MCF 10A (cell line): ENCODE measurements at regions not wholly inside any gene's neighbourhood (a gene's known extent, or its start where the extent isn't known, plus 50 kb on each side); places are given as distances from the start of the nearest gene placed in this dataset.

Experiments used
- BruUV-seq: library from RNA; stranded (reverse); fragments of 400-500 nt; replicated peaks from 2 replicates; lab custom pipeline; 2021; lab: Mats Ljungman, UMichigan
- CTCF ChIA-PET: fragments of 300-600 bp; sonication (Branson Sonifier 250); formaldehyde crosslinking; extraction: SDS; loops from one replicate; lab custom pipeline; 2021; ENCODE audit warnings: antibody characterized with exemption, inconsistent platforms; lab: Yijun Ruan, JAX
- POLR2A ChIA-PET: fragments of 300-600, 350-650 bp; sonication (Branson Sonifier 250); formaldehyde crosslinking; extraction: SDS; loops from one replicate; lab custom pipeline; 2020; ENCODE audit warnings: antibody characterized with exemption, inconsistent platforms; lab: Yijun Ruan, JAX
- DNase-seq: peaks from one replicate; pipeline ENCODE4 v3.0.0-alpha.2; 2018; ENCODE audit not compliant: unreplicated experiment
- H3K27ac Mint-ChIP-seq: one replicate; pipeline ENCODE4 v1.8.0; 2022; ENCODE audit warnings: mild to moderate bottlenecking, low read depth, mixed read lengths; ENCODE audit not compliant: unreplicated experiment
- H3K27me3 Mint-ChIP-seq: one replicate; pipeline ENCODE4 v1.8.0; 2022; ENCODE audit warnings: mixed read lengths; ENCODE audit not compliant: insufficient read depth, unreplicated experiment
- H3K36me3 Mint-ChIP-seq: one replicate; pipeline ENCODE4 v1.8.0; 2022; ENCODE audit warnings: mild to moderate bottlenecking, moderate library complexity, mixed read lengths; ENCODE audit not compliant: insufficient read depth, unreplicated experiment
- H3K4me1 Mint-ChIP-seq: one replicate; pipeline ENCODE4 v1.8.0; 2022; ENCODE audit warnings: mixed read lengths; ENCODE audit not compliant: insufficient read depth, unreplicated experiment
- H3K4me3 Mint-ChIP-seq: one replicate; pipeline ENCODE4 v1.8.0; 2022; ENCODE audit warnings: mild to moderate bottlenecking, moderate library complexity, mixed read lengths; ENCODE audit not compliant: unreplicated experiment
- H3K9me3 Mint-ChIP-seq: one replicate; pipeline ENCODE4 v1.8.0; 2022; ENCODE audit warnings: mixed read lengths; ENCODE audit not compliant: unreplicated experiment
- intact Hi-C: fragments of 100-400 bp; cut with micrococcal nuclease; formaldehyde crosslinking; loops from 2 replicates; pipeline ENCODE4 v1.14.1; 2022
- TF ChIP-seq, protein P1 (sequence below): fragments of 200-600 bp; IDR thresholded peaks from one replicate; pipeline ENCODE4 v1.8.0; 2022; ENCODE audit warnings: antibody characterized with exemption, mild to moderate bottlenecking; ENCODE audit not compliant: unreplicated experiment

DNA sequence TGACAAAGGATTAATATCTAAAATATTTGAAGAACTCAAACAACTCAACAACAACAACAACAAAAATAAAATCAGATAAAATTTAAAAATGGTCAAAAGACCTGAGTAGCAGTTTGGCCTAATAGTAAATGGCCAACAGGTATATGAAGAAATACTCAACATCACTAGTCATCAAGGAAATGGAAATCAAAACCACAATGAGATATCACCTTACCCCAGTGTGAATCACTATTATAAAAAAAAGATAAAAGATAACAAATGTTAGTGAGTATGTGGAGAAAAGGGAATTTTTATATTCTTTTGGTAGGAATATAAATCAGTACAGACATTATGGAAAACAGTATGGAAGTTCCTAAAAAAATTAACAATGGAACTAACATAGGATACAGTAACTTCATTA is 247.9 kb upstream of the TRPC7 start:
- H3K9me3 Mint-ChIP-seq = no peaks in the 10 kb centered on the region
- no peak for DNase-seq
- no TSS peak for BruUV-seq
- no peaks in the 10 kb centered on the region for H3K36me3 Mint-ChIP-seq
- no peak overlapping the region for H3K4me3 Mint-ChIP-seq
- intact Hi-C loops = no loop called here
- POLR2A ChIA-PET = no interaction called here
- no peak overlapping the region for H3K27ac Mint-ChIP-seq
- CTCF ChIA-PET = no interaction called here
- H3K4me1 Mint-ChIP-seq = no peaks in the 10 kb centered on the region
- peaks cover 17% of the 10 kb centered on the region for H3K27me3 Mint-ChIP-seq
- TF ChIP-seq, protein P1, sequence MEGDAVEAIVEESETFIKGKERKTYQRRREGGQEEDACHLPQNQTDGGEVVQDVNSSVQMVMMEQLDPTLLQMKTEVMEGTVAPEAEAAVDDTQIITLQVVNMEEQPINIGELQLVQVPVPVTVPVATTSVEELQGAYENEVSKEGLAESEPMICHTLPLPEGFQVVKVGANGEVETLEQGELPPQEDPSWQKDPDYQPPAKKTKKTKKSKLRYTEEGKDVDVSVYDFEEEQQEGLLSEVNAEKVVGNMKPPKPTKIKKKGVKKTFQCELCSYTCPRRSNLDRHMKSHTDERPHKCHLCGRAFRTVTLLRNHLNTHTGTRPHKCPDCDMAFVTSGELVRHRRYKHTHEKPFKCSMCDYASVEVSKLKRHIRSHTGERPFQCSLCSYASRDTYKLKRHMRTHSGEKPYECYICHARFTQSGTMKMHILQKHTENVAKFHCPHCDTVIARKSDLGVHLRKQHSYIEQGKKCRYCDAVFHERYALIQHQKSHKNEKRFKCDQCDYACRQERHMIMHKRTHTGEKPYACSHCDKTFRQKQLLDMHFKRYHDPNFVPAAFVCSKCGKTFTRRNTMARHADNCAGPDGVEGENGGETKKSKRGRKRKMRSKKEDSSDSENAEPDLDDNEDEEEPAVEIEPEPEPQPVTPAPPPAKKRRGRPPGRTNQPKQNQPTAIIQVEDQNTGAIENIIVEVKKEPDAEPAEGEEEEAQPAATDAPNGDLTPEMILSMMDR = no peak

DNA sequence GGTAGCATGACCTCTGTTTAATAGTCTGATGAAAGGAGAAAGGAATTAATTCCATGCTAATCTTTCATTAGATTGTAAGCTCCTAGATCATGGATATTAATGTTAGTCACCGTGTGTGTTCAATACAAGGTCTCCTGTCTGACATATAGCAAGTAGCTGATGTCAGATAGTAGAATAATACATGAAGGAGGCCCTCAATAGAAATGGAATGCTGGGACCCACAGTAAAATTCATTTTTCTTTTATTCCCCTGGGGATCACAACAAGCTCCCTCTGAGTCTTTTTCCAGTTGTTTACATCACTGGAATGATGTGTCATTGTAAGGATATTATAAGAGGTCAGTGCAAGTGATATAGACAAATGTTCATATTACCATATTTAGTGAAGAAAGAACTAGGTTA is 240.3 kb upstream of the TRPC7 start:
- H3K4me1 Mint-ChIP-seq = no peaks in the 10 kb centered on the region
- no peak overlapping the region for H3K4me3 Mint-ChIP-seq
- no peak for DNase-seq
- no TSS peak for BruUV-seq
- TF ChIP-seq, protein P1 = no peak
- peaks cover 10% of the 10 kb centered on the region for H3K27me3 Mint-ChIP-seq
- peaks cover 9% of the 10 kb centered on the region for H3K9me3 Mint-ChIP-seq
- intact Hi-C loops = no loop called here
- H3K36me3 Mint-ChIP-seq = no peaks in the 10 kb centered on the region
- no peak overlapping the region for H3K27ac Mint-ChIP-seq
- ChIA-PET POLR2A (no interaction called here), CTCF (no interaction called here)

DNA sequence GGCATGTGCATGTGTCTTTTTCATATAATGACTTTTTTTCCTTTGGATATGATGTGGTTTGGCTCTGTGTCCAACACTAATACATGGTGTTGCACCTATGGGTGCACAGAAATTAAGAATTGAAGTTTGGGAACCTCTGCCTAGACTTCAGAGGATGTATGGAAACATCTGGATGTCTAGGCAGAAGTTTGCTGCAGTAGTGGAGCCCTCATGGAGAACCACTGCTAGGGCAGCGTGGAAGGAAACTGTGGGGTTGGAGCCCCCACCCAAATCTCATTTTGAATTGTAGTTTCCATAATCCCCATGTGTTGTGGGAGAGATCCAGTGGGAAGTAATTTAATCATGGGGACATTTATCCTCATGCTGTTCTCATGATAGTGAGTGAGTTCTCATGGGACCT is 235.0 kb upstream of the TRPC7 start:
- peaks cover 25% of the 10 kb centered on the region for H3K27me3 Mint-ChIP-seq
- ChIA-PET CTCF (no interaction called here), POLR2A (no interaction called here)
- H3K9me3 Mint-ChIP-seq = peaks cover 12% of the 10 kb centered on the region
- TF ChIP-seq, protein P1 = no peak
- intact Hi-C loops = no loop called here
- H3K36me3 Mint-ChIP-seq = no peaks in the 10 kb centered on the region
- BruUV-seq = no TSS peak
- no peak for DNase-seq
- no peak overlapping the region for H3K4me3 Mint-ChIP-seq
- no peak overlapping the region for H3K27ac Mint-ChIP-seq
- H3K4me1 Mint-ChIP-seq = no peaks in the 10 kb centered on the region

DNA sequence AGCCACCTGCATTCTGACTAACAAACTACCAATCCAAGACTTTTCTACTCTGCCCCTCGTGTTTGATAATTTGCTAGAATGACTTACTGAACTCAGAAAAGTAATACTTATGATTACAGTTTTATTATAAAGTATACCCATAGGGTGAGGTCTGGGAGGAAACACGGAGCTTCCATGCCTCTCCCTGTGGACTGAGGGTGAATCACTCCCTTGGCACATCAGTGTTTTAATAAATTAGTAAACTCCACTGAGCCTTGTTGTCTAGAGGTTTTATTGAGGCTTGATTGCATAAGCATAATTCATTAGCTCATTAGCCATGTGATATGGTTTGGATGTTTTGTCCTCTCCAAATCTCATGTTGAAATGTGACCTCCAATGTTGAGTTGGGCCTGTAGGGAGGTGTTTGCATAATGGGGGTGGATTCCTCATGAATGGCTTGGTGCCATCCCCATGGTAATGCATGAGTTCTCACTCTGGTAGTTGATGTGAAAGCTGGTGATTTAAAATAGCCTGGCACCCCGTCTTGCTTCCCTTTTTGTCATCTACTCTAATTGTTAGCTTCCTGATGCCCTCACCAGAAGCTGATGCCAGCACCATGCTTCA is 233.6 kb upstream of the TRPC7 start:
- Mint-ChIP-seq H3K27me3 (peaks cover 25% of the 10 kb centered on the region), H3K4me1 (no peaks in the 10 kb centered on the region), H3K9me3 (peaks cover 12% of the 10 kb centered on the region), H3K36me3 (no peaks in the 10 kb centered on the region), H3K4me3 (no peak overlapping the region), H3K27ac (no peak overlapping the region)
- intact Hi-C loops = no loop called here
- no TSS peak for BruUV-seq
- CTCF ChIA-PET = interaction anchor here (0.6 to 1.0 kb wide), 2 partner anchors 84 to 634 kb away, joined by 3 to 4 read pairs; no protein-coding TSS in a partner anchor
- TF ChIP-seq, protein P1 = no peak
- POLR2A ChIA-PET = no interaction called here
- no peak for DNase-seq
